Spleen (tissue), 7 donors: ENCODE measurements at regions not wholly inside any gene's neighbourhood (a gene's known extent, or its start where the extent isn't known, plus 50 kb on each side); places are given as distances from the start of the nearest gene placed in this dataset.

Experiments
- CTCF ChIP-seq, 11 experiments: fragments of 200-600 bp in 7 of 11; fragments of 450-650 bp in 4 of 11; sonication (generic) in 4 of 11; IDR thresholded peaks in 8 of 11; conservative IDR thresholded peaks in 3 of 11; 1 replicate in 7 of 11; 2 replicates in 4 of 11; pipeline versions ENCODE4 v1.4.0 to v1.8.0; 2016 to 2021; ENCODE audit warnings: antibody characterized with exemption in 11 of 11, inconsistent platforms in 4 of 11, mild to moderate bottlenecking in 1 of 11
- POLR2A ChIP-seq, 3 donors: fragments of 450-650 bp; IDR thresholded peaks; one replicate each; pipeline ENCODE4 v1.5.1; 2017; ENCODE audit warnings: antibody characterized with exemption in 3 of 3, mild to moderate bottlenecking in 1 of 3
- POLR2AphosphoS5 ChIP-seq, 3 donors: sonication (generic); formaldehyde crosslinking; IDR thresholded peaks; one replicate each; pipeline ENCODE4 v1.5.1; 2017; ENCODE audit warnings: antibody characterized with exemption in 3 of 3
- donor health status: DM: no; HTN: no; CAD: no; lungs with moderate emphysema.
- donor health status: DM: no; HTN: no; CAD: no.
- donor health status: DM: no; HTN: no; CAD: no.

- TF ChIP-seq POLR2A (IDR thresholded peaks at IDR 0.05): no peak
- TF ChIP-seq CTCF (IDR thresholded peaks at IDR 0.05 in 8 of 11, conservative IDR thresholded peaks at IDR 0.05 in 3 of 11): no peak
- TF ChIP-seq POLR2AphosphoS5 (IDR thresholded peaks at IDR 0.05): no peak
Observed at GRCh38 chr10:10782603-10783002, 235.1 kb upstream of the CELF2 start.
